ENCODE measurements at regions not wholly inside any gene's neighbourhood (a gene's known extent, or its start where the extent isn't known, plus 50 kb on each side); places are given as distances from the start of the nearest gene placed in this dataset.

DNA sequence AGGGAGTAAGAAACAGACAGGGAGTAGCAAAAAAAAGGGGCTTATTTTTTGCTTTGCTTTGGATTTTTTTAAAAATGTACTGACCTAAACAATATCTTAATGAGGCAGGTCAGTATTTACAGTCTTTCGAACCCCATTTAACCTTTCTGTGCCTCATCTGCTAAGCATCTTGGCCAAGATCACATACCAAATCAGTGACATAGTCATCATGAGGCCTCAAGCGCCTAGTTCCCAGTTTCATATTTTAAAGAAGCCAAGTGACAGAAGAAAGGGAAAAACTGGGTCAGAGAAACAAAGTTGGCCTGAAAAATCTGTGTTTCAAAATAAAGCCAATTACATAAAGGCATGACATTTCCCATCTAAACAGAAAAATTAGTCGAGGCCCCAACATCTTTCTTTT, 94.6 kb upstream of the WDR44 start:
- TF ChIP-seq, protein P1, sequence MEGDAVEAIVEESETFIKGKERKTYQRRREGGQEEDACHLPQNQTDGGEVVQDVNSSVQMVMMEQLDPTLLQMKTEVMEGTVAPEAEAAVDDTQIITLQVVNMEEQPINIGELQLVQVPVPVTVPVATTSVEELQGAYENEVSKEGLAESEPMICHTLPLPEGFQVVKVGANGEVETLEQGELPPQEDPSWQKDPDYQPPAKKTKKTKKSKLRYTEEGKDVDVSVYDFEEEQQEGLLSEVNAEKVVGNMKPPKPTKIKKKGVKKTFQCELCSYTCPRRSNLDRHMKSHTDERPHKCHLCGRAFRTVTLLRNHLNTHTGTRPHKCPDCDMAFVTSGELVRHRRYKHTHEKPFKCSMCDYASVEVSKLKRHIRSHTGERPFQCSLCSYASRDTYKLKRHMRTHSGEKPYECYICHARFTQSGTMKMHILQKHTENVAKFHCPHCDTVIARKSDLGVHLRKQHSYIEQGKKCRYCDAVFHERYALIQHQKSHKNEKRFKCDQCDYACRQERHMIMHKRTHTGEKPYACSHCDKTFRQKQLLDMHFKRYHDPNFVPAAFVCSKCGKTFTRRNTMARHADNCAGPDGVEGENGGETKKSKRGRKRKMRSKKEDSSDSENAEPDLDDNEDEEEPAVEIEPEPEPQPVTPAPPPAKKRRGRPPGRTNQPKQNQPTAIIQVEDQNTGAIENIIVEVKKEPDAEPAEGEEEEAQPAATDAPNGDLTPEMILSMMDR (IDR thresholded peaks at IDR 0.05): no peak
- TF ChIP-seq POLR2AphosphoS5 (IDR thresholded peaks at IDR 0.05): no peak
